ENCODE measurements at regions not wholly inside any gene's neighbourhood (a gene's known extent, or its start where the extent isn't known, plus 50 kb on each side); places are given as distances from the start of the nearest gene placed in this dataset.

DNA sequence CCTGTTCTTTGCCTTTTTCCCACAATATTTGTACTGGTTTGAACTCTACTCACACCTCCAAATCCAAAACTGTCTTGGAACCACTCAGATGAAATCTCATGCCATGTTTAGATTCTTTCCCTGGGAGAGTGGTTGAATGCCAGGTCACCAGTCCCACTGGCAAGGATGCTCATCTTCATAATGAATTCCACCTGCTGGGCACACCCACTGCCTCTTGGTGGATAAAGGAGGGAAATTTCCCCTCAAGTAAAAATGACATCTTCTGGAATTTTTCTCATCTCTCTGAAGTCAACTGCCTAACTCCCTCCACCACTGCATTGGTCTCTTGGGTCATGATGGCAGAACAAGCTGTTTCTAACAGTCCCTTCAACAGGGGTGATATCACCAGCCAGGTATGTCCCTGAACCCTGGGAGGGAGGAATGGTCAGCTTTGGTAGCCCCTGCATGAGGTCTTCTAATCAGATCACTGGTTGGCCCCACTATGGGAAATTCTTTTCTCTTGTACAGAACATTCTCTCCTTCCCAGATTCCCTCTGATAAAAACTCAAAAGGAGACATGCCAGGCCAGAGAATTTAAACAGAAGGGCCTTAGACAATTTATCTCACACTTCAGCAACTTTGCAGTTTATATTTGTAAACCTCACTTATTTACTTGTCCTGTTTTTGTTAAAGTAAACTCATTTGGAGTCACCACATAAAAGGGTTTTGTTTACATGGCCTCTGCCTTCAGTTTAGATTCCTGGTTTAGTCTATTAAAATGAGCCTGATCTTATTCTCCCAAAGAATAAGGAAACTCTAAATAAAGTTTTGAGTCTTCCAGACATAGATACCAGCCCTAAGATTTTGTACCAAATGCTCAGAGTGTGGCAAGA is 143.4 kb downstream of the WNT5A start:
- H3K27me3 Mint-ChIP-seq, result peaks cover 6% of the 10 kb centered on the region
- peaks cover 4% of the 10 kb centered on the region for H3K4me1 Mint-ChIP-seq (ENCODE audit: low read depth)
- DNase-seq (ENCODE audit: low spot score, unreplicated experiment), result no peak
- H3K9me3 Mint-ChIP-seq (ENCODE audit: low read depth), result peaks cover 2% of the 10 kb centered on the region
- peak overlapping the region; percentile 17 for H3K27ac Mint-ChIP-seq
- H3K36me3 Mint-ChIP-seq (ENCODE audit: insufficient read depth), result no peaks in the 10 kb centered on the region
- TF ChIP-seq, protein P1, sequence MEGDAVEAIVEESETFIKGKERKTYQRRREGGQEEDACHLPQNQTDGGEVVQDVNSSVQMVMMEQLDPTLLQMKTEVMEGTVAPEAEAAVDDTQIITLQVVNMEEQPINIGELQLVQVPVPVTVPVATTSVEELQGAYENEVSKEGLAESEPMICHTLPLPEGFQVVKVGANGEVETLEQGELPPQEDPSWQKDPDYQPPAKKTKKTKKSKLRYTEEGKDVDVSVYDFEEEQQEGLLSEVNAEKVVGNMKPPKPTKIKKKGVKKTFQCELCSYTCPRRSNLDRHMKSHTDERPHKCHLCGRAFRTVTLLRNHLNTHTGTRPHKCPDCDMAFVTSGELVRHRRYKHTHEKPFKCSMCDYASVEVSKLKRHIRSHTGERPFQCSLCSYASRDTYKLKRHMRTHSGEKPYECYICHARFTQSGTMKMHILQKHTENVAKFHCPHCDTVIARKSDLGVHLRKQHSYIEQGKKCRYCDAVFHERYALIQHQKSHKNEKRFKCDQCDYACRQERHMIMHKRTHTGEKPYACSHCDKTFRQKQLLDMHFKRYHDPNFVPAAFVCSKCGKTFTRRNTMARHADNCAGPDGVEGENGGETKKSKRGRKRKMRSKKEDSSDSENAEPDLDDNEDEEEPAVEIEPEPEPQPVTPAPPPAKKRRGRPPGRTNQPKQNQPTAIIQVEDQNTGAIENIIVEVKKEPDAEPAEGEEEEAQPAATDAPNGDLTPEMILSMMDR (IDR thresholded peaks at IDR 0.05; ENCODE audit: unreplicated experiment), result no peak
- no peak overlapping the region for H3K4me3 Mint-ChIP-seq (ENCODE audit: low read depth)

DNA sequence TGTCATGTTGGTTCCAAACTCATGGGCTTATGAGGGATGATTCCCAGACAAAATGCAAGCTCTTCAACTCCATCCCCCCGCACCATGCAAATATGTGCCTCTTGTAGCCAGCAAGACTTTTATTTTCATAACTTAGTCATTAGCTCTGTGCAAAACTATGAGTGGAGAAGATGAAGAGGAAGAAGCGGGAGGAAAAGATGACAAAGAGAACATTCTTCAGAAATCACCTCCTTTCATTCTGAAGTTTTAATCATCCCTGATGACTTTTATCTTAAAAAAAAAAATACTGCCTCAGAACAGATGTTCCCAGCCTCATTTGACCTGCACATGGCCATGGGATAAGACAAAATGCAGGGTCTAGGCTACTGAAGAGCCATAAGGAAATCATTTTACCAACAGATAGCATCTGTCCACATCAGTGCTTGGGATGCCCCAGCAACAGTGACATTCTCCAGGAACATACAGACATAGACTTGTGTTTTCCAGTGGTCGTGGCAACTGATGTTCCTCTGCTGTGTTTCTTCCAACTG is 145.5 kb downstream of the WNT5A start:
- H3K4me1 Mint-ChIP-seq (ENCODE audit: low read depth), result peaks cover 4% of the 10 kb centered on the region
- no peak for DNase-seq (ENCODE audit: low spot score, unreplicated experiment)
- no peaks in the 10 kb centered on the region for H3K36me3 Mint-ChIP-seq (ENCODE audit: insufficient read depth)
- TF ChIP-seq, protein P1 (IDR thresholded peaks at IDR 0.05; ENCODE audit: unreplicated experiment), result no peak
- H3K4me3 Mint-ChIP-seq (ENCODE audit: low read depth), result no peak overlapping the region
- peaks cover 2% of the 10 kb centered on the region for H3K9me3 Mint-ChIP-seq (ENCODE audit: low read depth)
- no peak overlapping the region for H3K27ac Mint-ChIP-seq
- peaks cover 9% of the 10 kb centered on the region for H3K27me3 Mint-ChIP-seq

DNA sequence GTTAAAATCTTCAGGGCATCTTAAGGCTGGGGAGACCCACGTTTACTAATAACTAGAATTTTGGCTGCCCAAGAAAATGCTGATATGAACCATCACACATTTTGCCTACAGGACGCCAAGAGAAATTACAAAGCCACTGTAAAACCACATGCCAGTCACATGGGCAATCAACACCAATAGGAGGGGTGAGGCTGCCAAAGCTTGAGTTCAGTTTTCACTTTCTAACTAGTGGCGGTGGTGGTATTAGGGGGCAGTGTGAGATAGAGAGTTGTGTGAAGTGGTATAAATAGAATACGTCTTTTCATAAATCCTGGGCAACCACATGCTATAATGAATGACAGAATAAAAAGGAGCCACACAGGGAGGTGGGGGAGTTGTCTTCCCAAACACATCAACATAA is 147.3 kb downstream of the WNT5A start:
- H3K9me3 Mint-ChIP-seq (ENCODE audit: low read depth), result no peaks in the 10 kb centered on the region
- TF ChIP-seq, protein P1 (IDR thresholded peaks at IDR 0.05; ENCODE audit: unreplicated experiment), result no peak
- H3K4me1 Mint-ChIP-seq (ENCODE audit: low read depth), result peaks cover 4% of the 10 kb centered on the region
- DNase-seq (ENCODE audit: low spot score, unreplicated experiment), result no peak
- H3K36me3 Mint-ChIP-seq (ENCODE audit: insufficient read depth), result no peaks in the 10 kb centered on the region
- H3K27me3 Mint-ChIP-seq, result peaks cover 11% of the 10 kb centered on the region
- H3K4me3 Mint-ChIP-seq (ENCODE audit: low read depth), result no peak overlapping the region
- H3K27ac Mint-ChIP-seq, result no peak overlapping the region

DNA sequence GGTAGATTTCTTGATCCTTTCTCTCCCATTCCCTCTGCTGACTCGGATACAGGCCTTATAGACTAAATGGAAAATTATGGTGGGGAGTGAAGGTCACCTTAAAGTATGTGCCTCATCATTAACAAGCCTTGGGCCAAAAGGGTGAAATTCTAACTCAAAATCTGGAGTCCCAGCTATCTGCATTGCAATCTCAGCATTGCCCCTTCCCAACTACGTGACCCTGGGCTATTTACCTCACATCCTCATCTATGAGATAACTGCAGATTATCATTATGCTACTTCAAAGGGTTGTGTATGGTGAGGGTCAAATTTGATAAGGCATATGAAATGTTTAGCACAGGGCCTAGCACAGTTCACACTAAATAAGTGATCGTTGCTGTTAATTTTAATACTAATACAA is 147.7 kb downstream of the WNT5A start:
- no peak overlapping the region for H3K27ac Mint-ChIP-seq
- TF ChIP-seq, protein P1 (IDR thresholded peaks at IDR 0.05; ENCODE audit: unreplicated experiment), result no peak
- H3K4me3 Mint-ChIP-seq (ENCODE audit: low read depth), result no peak overlapping the region

DNA sequence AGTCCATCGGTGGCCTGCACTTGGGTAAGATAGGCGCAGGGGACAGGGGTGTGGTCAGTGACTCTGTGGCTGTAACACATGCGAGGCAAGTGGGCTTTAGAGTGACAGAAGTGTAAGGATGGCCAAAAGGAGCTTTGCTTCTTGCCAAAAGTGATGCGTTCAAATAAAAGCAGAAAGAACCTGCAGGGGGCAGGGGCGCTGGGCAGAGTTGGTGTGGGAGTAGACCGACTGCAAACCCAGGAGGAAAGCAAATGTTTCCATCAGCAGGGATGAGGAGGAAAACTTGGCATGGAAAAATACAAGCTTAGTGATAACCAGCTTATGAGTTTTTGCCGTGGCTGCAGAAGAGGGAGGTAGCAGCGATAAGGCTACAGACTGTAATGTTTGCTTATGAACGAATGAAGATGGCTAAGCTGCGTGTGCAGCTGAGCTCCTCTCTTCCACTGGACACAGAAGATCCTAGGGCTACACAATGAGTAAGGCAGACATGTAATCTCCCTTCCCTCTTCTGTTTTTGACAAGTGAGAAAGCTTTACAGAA is 149.4 kb downstream of the WNT5A start:
- Mint-ChIP-seq H3K4me3 (ENCODE audit: low read depth) (no peak overlapping the region), H3K27me3 (peaks cover 11% of the 10 kb centered on the region), H3K9me3 (ENCODE audit: low read depth) (no peaks in the 10 kb centered on the region), H3K27ac (no peak overlapping the region), H3K36me3 (ENCODE audit: insufficient read depth) (no peaks in the 10 kb centered on the region), H3K4me1 (ENCODE audit: low read depth) (no peaks in the 10 kb centered on the region)
- TF ChIP-seq, protein P1 (IDR thresholded peaks at IDR 0.05; ENCODE audit: unreplicated experiment), result no peak
- DNase-seq (ENCODE audit: low spot score, unreplicated experiment), result no peak

More for the DNA sequence above, 147.7 kb downstream of the WNT5A start:
- no peak for DNase-seq (ENCODE audit: low spot score, unreplicated experiment)
- Mint-ChIP-seq H3K9me3 (ENCODE audit: low read depth) (no peaks in the 10 kb centered on the region), H3K27me3 (peaks cover 11% of the 10 kb centered on the region), H3K36me3 (ENCODE audit: insufficient read depth) (no peaks in the 10 kb centered on the region), H3K4me1 (ENCODE audit: low read depth) (peaks cover 3% of the 10 kb centered on the region)
